OCI-LY3 (cell line): ENCODE measurements at regions not wholly inside any gene's neighbourhood (a gene's known extent, or its start where the extent isn't known, plus 50 kb on each side); places are given as distances from the start of the nearest gene placed in this dataset.

ENCODE experiments used
- H2AFZ ChIP-seq: fragments of 200-600, 300-600 bp; shearing (Covaris generic); 2 replicates; pipeline ENCODE4 v1.6.0; 2014; ENCODE audit warnings: antibody characterized with exemption, low read depth, low read length
- H3K27ac ChIP-seq: fragments of 200-600, 300-600 bp; sonication (generic); 2 replicates; pipeline ENCODE4 v1.5.1; 2014; ENCODE audit warnings: mild to moderate bottlenecking, low read length, moderate library complexity, mixed read lengths
- H3K27me3 ChIP-seq: fragments of 200-600, 300-600 bp; sonication (generic); 2 replicates; pipeline ENCODE4 v1.6.1; 2014; ENCODE audit warnings: low read depth, low read length, mixed read lengths
- H3K36me3 ChIP-seq: fragments of 200-600, 300-600 bp; sonication (generic); replicated peaks from 2 replicates; pipeline ENCODE3; 2014; ENCODE audit warnings: low read depth, low read length, mixed read lengths
- H3K4me1 ChIP-seq: fragments of 300-600, 200-600 bp; sonication (generic); 2 replicates; pipeline ENCODE4 v1.6.1; 2014; ENCODE audit warnings: low read length, mixed read lengths
- H3K4me2 ChIP-seq: fragments of 200-600, 300-600 bp; sonication (generic); 2 replicates; pipeline ENCODE4 v1.6.1; 2014; ENCODE audit warnings: low read length, mixed read lengths
- H3K4me3 ChIP-seq: fragments of 300-600, 200-600 bp; sonication (generic); 2 replicates; pipeline ENCODE4 v1.5.1; 2014; ENCODE audit warnings: antibody characterized with exemption, mild to moderate bottlenecking, low read length, moderate library complexity
- H3K79me2 ChIP-seq: fragments of 300-600, 200-600 bp; shearing (Covaris generic); 2 replicates; pipeline ENCODE4 v1.6.1; 2014; ENCODE audit warnings: mild to moderate bottlenecking, low read length, mixed read lengths
- H3K9ac ChIP-seq: fragments of 300-600, 200-600 bp; shearing (Covaris generic); 2 replicates; pipeline ENCODE4 v1.6.0; 2014; ENCODE audit warnings: mild to moderate bottlenecking, low read length, moderate library complexity
- H3K9me3 ChIP-seq: fragments of 200-600, 300-600 bp; shearing (Covaris generic); 2 replicates; pipeline ENCODE4 v1.6.1; 2014; ENCODE audit warnings: low read length, mixed read lengths; ENCODE audit not compliant: insufficient read depth
- H4K20me1 ChIP-seq: fragments of 200-600, 300-600 bp; sonication (generic); 2 replicates; pipeline ENCODE4 v1.6.1; 2016; ENCODE audit warnings: low read length, mixed read lengths; ENCODE audit not compliant: insufficient read depth
- CTCF ChIP-seq: fragments of 200-600, 300-600 bp; sonication (generic); IDR thresholded peaks from 2 replicates; pipeline ENCODE4 v1.5.1; 2014; ENCODE audit warnings: antibody characterized with exemption, low read length, low read depth
- EZH2phosphoT487 ChIP-seq: fragments of 200-600 bp; shearing (Covaris generic); IDR thresholded peaks from 2 replicates; pipeline ENCODE4 v1.6.1; 2018; ENCODE audit warnings: antibody characterized with exemption, mixed run types, low read depth

GRCh38 chr6:6857528-6857927, 250.2 kb upstream of the RREB1 start:
- Histone ChIP-seq H4K20me1 (no peaks in the 10 kb centered on the region), H3K9me3 (no peaks in the 10 kb centered on the region), H2AFZ (no peak overlapping the region), H3K27me3 (no peaks in the 10 kb centered on the region), H3K4me2 (peak overlapping the region; percentile 84), H3K9ac (peak overlapping the region; percentile 61; the same call in 1 of the 2 replicates), H3K27ac (no peak overlapping the region), H3K79me2 (no peaks in the 10 kb centered on the region), H3K4me3 (peak overlapping the region; percentile 75), H3K36me3 (no peaks in the 10 kb centered on the region), H3K4me1 (peaks cover 53% of the 10 kb centered on the region)
- TF ChIP-seq CTCF (no peak), EZH2phosphoT487 (no peak)

GRCh38 chr6:6858533-6858982, 249.2 kb upstream of the RREB1 start:
- Histone ChIP-seq H3K79me2 (no peaks in the 10 kb centered on the region), H3K9ac (peak overlapping the region; percentile 29; the same call in 1 of the 2 replicates), H3K36me3 (no peaks in the 10 kb centered on the region), H3K4me1 (peaks cover 53% of the 10 kb centered on the region), H3K4me3 (peak overlapping the region; percentile 52), H3K4me2 (peak overlapping the region; percentile 81), H4K20me1 (no peaks in the 10 kb centered on the region), H2AFZ (peak overlapping the region; percentile 41; the same call in 1 of the 2 replicates), H3K9me3 (no peaks in the 10 kb centered on the region), H3K27ac (peak overlapping the region; percentile 48; the same call in 1 of the 2 replicates), H3K27me3 (no peaks in the 10 kb centered on the region)
- TF ChIP-seq EZH2phosphoT487 (no peak), CTCF (no peak)

- 0 out of 2 replicates have a peak overlapping the region, but pooled peaks have one; percentile 41 for H2AFZ ChIP-seq
- H3K36me3 ChIP-seq: no peaks in the 10 kb centered on the region
- peak overlapping the region; percentile 81 for H3K4me2 ChIP-seq
- H3K27me3 ChIP-seq: no peaks in the 10 kb centered on the region
- H3K4me3 ChIP-seq: peak overlapping the region; percentile 52
- no peaks in the 10 kb centered on the region for H4K20me1 ChIP-seq
- H3K9me3 ChIP-seq: no peaks in the 10 kb centered on the region
- peak overlapping the region; percentile 48; the same call in 1 of the 2 replicates for H3K27ac ChIP-seq
- H3K79me2 ChIP-seq: no peaks in the 10 kb centered on the region
- peak overlapping the region; percentile 29; the same call in 1 of the 2 replicates for H3K9ac ChIP-seq
- peaks cover 53% of the 10 kb centered on the region for H3K4me1 ChIP-seq
- TF ChIP-seq CTCF (no peak), EZH2phosphoT487 (no peak)
Measured at GRCh38 chr6:6859105-6859504, 248.7 kb upstream of the RREB1 start.

DNA sequence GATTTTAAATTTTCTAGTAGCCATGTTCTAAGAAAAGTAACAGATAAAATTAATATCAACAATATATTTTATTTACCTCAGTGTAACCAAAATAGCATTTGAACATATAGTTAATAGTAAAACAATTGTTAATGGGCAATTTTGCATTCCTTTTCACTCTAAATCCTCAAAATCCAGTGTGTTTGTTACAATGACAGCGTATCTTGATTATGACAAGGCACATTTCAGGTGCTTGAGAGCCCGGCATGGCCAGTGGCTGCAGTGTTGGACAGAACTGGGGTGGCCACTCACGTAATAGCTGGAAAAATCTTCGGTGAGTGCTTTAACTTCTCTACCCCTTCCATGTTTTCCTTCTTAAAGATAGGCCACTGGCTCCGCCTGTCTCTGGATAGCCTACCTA, 248.0 kb upstream of the RREB1 start:
- no peaks in the 10 kb centered on the region for H3K79me2 ChIP-seq
- no peaks in the 10 kb centered on the region for H3K9me3 ChIP-seq
- peaks cover 47% of the 10 kb centered on the region for H3K4me1 ChIP-seq
- no peak overlapping the region for H3K27ac ChIP-seq
- H3K4me3 ChIP-seq: no peak overlapping the region
- TF ChIP-seq EZH2phosphoT487: no peak
- TF ChIP-seq CTCF: no peak
- H2AFZ ChIP-seq: no peak overlapping the region
- H3K27me3 ChIP-seq: no peaks in the 10 kb centered on the region
- no peak overlapping the region for H3K9ac ChIP-seq
- no peaks in the 10 kb centered on the region for H3K36me3 ChIP-seq
- H4K20me1 ChIP-seq: no peaks in the 10 kb centered on the region
- no peak overlapping the region for H3K4me2 ChIP-seq
